GM12875 (cell line): ENCODE measurements at regions not wholly inside any gene's neighbourhood (a gene's known extent, or its start where the extent isn't known, plus 50 kb on each side); places are given as distances from the start of the nearest gene placed in this dataset.

Source experiments
- H3K4me3 ChIP-seq: one replicate; pipeline ENCODE4 v1.5.1; 2011; ENCODE audit warnings: low read depth, low read length, control low read depth
- TF ChIP-seq, protein P1 (sequence below): IDR thresholded peaks from 2 replicates; pipeline ENCODE4 v1.5.1; 2011; ENCODE audit warnings: low read depth, mild to moderate bottlenecking, control low read depth, inconsistent platforms, low read length, moderate library complexity, borderline replicate concordance; ENCODE audit not compliant: insufficient read depth

DNA sequence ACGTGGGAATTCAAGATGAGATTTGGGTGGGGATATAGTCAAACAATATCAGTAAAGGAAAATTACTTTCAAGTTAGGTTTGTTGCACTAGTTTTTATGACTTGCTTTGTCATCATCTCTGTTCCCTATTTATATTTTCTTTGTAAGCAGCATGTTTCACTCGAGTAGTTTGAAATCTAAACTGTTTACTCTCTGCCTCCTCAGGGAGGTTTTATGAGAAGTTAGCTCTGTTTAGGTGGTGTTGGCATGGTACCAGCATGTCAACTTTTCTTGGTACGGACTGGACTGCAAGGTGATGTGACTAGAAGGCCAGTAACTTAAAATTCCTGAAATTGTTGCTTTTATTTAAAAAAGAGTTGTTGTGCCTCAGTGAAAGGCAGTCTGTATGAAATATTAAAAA, 59.2 kb upstream of the MTPN start:
- H3K4me3 ChIP-seq = no peak overlapping the region
- TF ChIP-seq, protein P1, sequence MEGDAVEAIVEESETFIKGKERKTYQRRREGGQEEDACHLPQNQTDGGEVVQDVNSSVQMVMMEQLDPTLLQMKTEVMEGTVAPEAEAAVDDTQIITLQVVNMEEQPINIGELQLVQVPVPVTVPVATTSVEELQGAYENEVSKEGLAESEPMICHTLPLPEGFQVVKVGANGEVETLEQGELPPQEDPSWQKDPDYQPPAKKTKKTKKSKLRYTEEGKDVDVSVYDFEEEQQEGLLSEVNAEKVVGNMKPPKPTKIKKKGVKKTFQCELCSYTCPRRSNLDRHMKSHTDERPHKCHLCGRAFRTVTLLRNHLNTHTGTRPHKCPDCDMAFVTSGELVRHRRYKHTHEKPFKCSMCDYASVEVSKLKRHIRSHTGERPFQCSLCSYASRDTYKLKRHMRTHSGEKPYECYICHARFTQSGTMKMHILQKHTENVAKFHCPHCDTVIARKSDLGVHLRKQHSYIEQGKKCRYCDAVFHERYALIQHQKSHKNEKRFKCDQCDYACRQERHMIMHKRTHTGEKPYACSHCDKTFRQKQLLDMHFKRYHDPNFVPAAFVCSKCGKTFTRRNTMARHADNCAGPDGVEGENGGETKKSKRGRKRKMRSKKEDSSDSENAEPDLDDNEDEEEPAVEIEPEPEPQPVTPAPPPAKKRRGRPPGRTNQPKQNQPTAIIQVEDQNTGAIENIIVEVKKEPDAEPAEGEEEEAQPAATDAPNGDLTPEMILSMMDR = no peak

DNA sequence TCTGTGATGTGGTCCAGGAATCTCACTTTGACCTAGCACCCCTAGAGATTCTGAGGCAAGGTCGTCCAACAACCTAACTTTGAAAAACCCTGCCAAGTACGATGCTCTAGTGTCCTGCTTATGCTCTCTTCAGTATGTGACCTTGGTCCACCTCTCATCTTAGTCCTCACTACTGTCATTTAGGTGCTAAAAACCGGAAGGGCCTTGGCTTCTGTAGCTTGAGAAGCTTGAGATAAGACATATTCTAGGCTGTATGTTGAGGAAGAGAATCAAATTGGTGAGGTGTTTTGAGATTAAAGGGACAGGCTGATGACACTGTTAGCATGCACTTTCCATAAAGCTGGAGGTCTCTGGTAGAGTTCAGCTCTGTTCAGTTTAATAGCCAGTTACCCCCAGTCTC, 57.0 kb upstream of the MTPN start:
- no peak overlapping the region for H3K4me3 ChIP-seq
- TF ChIP-seq, protein P1 = no peak

DNA sequence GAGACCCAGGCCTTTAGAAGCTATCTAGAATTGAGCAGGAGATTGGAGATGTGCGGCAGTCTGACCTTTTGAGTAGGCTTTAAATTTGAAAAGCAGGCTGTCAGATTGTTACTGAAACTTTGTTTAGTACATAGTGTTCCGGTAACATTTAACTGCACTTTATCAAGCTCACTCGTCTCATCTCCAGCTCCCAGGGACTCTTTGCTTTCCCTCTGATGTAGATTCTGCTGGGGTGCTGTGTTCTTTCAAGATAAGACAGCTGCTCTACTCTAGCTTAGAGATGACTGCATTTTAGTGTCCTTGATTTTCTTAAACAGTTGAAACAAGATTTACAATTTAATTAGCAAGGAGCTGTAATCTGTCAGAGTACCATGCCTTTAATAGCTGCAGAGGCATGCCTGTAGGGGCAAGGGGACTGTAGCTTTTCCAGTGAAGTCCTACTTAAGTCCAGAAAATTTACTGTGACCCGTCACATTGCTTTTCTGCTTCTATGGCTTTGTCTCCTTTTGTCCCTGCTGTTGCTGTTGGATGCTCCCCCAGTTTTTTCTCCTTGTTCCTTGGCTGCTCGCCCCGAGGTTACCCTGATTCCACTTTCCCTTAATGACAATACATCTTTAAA, 56.4 kb upstream of the MTPN start:
- TF ChIP-seq, protein P1 = no peak
- no peak overlapping the region for H3K4me3 ChIP-seq

DNA sequence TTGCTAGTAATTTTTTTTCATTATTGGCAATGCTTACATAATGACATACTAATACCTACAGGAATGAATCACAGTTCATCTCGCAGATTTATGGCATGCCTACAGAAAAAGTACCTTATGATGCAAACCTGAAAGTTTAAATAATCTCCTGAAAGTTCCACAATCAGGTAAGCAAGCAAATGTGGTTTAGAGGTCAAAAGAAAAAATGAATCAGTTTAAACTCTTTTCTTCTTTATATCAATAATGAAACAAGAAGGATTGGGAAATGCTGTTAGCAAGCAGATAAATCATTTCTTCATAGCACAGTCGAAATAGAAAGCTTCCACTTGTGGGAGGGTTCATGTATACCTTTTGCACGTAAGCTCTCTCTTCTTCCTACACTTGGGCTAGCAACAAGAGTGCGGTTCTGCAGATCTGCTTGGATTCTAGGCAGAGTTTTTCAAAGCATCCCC, 53.7 kb upstream of the MTPN start:
- H3K4me3 ChIP-seq = no peak overlapping the region
- TF ChIP-seq, protein P1 = no peak

DNA sequence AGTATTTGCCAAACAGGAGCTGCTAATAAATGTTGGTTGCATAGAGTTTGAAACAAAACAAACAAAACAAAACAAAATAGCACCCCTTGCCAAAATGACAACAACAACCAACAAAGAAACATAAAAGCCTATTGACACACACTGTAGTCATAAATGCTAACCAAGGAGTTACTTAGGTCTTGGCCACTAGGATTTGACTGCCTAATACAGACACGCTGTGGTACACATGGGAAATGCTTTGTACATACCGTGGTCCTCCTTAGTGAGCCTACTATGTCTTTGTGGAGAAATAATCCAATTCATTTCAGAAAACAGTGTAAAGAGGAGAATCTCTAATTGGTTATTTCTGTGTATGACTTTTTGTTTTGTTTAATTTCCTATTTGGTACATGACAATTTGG, 53.2 kb upstream of the MTPN start:
- H3K4me3 ChIP-seq = no peak overlapping the region
- TF ChIP-seq, protein P1 = no peak

DNA sequence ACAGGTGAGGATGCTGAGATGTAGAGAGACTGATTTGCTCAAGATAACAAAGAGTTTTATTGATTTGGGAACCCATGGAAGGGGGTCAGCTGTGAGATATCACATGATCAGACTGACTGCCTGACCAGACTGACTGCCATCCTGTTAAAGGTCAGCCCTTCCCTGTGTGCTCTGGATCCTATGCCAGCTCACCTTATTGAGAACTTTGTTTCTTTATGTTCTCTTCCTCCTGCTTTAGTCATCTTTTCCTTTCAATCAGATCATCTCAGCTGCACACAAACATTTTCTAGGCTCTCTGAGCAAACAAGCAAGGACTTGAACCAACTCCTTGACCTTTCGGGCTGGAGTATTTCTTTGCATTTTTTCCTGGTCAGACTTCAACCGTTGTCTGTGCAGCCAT, 50.0 kb upstream of the MTPN start:
- TF ChIP-seq, protein P1 = no peak

More for the DNA sequence above, 50.0 kb upstream of the MTPN start:
- H3K4me3 ChIP-seq = no peak overlapping the region
